ENCODE measurements at regions not wholly inside any gene's neighbourhood (a gene's known extent, or its start where the extent isn't known, plus 50 kb on each side); places are given as distances from the start of the nearest gene placed in this dataset.

DNA sequence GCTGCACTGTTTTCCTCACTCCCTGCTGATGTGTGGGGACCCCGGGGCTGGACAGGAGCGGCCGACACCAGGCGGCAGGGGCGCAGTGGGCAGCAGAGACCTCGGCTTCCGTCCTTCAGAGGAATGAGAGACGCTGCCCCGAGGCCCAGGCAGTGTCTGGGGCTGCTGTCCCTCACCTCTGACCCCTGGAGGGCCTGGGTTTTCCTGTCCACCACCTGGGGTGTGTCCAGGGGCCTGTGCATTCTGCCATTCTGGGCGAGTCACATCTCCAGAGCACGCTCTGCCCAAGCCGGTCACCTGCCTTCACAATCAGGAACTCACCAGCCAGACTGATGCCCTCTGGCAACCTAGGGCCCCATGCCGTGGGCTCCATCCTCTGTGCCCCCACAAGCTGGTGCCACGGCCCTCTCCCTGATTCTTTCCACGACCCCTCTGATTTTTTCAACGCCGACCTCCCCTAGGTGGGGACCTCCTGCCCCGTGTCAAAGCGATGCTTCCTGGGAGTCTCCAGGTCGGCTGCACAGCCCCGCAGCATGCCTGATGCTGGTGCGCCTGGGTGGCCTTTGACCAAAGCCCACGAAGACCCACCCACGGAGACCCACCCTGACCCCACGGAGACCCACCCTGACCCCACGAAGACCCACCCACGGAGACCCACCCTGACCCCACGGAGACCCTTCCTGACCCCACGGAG is 53.7 kb upstream of the CFAP46 start:
- Histone ChIP-seq H3K36me3 (no peaks in the 10 kb centered on the region), H3K27me3 (no peaks in the 10 kb centered on the region), H3K4me3 (no peak overlapping the region), H3K27ac (no peak overlapping the region), H3K9me3 (ENCODE audit: low read depth) (no peaks in the 10 kb centered on the region), H3K4me1 (ENCODE audit: low read depth) (peaks cover 6% of the 10 kb centered on the region)
- TF ChIP-seq, protein P1, sequence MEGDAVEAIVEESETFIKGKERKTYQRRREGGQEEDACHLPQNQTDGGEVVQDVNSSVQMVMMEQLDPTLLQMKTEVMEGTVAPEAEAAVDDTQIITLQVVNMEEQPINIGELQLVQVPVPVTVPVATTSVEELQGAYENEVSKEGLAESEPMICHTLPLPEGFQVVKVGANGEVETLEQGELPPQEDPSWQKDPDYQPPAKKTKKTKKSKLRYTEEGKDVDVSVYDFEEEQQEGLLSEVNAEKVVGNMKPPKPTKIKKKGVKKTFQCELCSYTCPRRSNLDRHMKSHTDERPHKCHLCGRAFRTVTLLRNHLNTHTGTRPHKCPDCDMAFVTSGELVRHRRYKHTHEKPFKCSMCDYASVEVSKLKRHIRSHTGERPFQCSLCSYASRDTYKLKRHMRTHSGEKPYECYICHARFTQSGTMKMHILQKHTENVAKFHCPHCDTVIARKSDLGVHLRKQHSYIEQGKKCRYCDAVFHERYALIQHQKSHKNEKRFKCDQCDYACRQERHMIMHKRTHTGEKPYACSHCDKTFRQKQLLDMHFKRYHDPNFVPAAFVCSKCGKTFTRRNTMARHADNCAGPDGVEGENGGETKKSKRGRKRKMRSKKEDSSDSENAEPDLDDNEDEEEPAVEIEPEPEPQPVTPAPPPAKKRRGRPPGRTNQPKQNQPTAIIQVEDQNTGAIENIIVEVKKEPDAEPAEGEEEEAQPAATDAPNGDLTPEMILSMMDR (IDR thresholded peaks at IDR 0.05; ENCODE audit: low read depth, low read length): no peak
- no peak for DNase-seq (ENCODE audit: low read depth in 1 of 2, low spot score in 1 of 2)

DNA sequence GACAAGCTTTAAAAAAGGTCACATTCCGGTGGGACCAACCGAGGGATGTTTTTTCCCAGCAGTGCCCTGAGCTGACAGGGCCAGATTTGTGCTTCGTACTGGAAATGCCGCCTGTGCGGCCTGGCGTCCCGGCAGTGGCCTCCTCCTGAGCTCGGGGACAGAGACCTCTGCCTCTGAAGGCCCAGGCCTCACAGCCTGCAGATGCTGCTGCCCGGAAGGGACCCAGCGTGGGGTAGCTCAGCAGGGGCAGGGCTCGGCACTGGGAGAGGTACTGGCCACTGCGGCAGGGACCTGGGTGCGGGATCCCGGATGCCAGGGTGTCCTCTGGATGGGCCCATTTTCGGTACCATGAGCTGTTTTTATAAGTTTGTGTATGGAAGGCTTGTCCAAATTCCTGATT is 52.4 kb upstream of the CFAP46 start:
- no peak overlapping the region for H3K4me3 ChIP-seq
- H3K4me1 ChIP-seq (ENCODE audit: low read depth): peaks cover under 1% of the 10 kb centered on the region
- DNase-seq (ENCODE audit: low read depth in 1 of 2, low spot score in 1 of 2): no peak
- no peaks in the 10 kb centered on the region for H3K9me3 ChIP-seq (ENCODE audit: low read depth)
- H3K27me3 ChIP-seq: no peaks in the 10 kb centered on the region
- H3K27ac ChIP-seq: no peak overlapping the region
- H3K36me3 ChIP-seq: no peaks in the 10 kb centered on the region
- TF ChIP-seq, protein P1 (IDR thresholded peaks at IDR 0.05; ENCODE audit: low read depth, low read length): no peak

DNA sequence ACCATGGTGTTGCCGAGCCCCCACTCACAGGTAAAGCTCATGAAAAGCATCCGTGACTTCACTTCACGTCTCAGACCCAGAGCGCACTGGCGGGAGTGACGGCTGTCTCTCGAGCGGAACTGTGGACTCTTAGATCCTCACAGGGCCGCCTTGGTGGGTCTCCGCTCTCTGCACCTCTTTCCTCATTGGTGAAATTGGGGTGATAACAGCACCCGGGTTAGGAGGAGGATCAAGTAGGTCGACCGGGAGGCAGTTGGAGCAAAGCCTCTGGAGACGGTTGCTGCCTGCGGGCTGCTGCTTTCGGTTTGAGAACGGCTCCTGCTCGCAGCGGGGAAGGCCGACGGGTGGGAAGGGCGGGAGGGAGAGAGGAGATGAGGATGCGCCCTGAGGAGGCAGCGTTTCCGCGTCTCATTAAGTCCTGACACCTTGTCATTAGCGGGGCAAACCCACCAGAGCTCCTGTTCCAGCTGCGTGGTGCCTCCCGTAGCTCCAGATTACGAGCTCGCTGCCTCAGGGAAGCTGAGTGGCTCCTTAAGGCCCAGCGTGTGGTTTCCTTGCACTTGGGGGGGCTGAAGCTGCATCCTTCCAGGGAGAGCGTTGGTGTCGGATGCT is 51.9 kb upstream of the CFAP46 start:
- Histone ChIP-seq H3K27ac (no peak overlapping the region), H3K4me1 (ENCODE audit: low read depth) (no peaks in the 10 kb centered on the region), H3K9me3 (ENCODE audit: low read depth) (no peaks in the 10 kb centered on the region), H3K4me3 (no peak overlapping the region), H3K27me3 (no peaks in the 10 kb centered on the region), H3K36me3 (no peaks in the 10 kb centered on the region)
- TF ChIP-seq, protein P1 (IDR thresholded peaks at IDR 0.05; ENCODE audit: low read depth, low read length): no peak
- peak in 1 of 2 donors; percentile 42 for DNase-seq (ENCODE audit: low read depth in 1 of 2, low spot score in 1 of 2)

DNA sequence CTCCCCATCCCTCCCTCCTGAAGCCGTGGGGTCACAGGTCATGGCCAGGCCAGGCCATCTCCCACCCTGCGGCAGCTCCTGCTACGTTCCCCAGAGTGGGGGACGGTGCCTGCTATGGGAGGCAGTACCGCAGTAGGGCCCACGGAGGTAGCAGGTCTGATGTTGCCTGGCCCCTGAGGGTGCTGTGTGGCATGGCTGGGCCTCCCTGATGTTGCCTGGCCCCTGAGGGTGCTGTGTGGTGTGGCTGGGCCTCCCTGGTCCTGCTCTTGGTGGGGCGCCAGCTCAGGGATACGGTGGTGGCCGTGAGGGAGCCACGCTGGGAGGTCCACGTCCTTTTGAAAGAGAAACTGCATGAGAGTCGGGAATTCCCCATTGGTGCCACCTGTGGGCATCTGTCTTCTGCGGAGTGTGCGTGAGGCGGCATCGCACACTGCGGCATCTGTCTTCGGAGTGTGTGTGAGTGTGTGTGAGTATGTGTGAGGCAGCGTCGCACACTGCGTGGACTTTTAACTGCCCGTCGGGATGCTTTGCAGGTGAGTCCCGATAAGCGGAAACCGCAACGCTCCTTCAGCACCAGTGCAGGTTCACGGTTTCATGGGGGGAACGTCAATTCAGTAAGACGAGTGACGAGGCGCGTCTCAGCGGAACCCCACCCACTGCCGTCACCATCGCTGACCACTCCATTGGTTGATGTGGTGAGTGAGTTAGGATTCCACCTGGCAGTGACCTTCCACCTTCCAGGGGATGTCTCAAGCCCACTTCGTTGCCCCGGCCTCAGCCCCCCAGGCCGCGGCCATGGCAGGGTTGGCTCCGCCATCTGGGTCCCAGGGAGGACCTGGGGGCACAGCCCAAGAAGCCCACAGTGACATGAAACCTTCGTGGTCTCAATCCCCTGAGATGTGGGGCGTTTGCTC is 51.2 kb upstream of the CFAP46 start:
- Histone ChIP-seq H3K36me3 (no peaks in the 10 kb centered on the region), H3K4me1 (ENCODE audit: low read depth) (no peaks in the 10 kb centered on the region)

More for the DNA sequence above, 51.2 kb upstream of the CFAP46 start:
- TF ChIP-seq, protein P1 (IDR thresholded peaks at IDR 0.05; ENCODE audit: low read depth, low read length): no peak
- H3K4me3 ChIP-seq: no peak overlapping the region
- no peaks in the 10 kb centered on the region for H3K27me3 ChIP-seq
- no peaks in the 10 kb centered on the region for H3K9me3 ChIP-seq (ENCODE audit: low read depth)
- DNase-seq (ENCODE audit: low read depth in 1 of 2, low spot score in 1 of 2): no peak
- no peak overlapping the region for H3K27ac ChIP-seq
